Large intestine (tissue), 3 donors: ENCODE measurements at regions not wholly inside any gene's neighbourhood (a gene's known extent, or its start where the extent isn't known, plus 50 kb on each side); places are given as distances from the start of the nearest gene placed in this dataset.
"Not testable (repeated sequence)": the region's sequence is repeated elsewhere in the genome, so short reads cannot be mapped to it uniquely, and the experiment has no call there.

Experiments
- DNase-seq, 2 donors: peaks; one replicate each; pipeline versions ENCODE4 v3.0.0 to v3.0.0-alpha.2; 2013
- H3K27ac ChIP-seq: one replicate; pipeline ENCODE4 v1.5.1; 2013; ENCODE audit warnings: low read length
- H3K27me3 ChIP-seq: 2 replicates; pipeline ENCODE4 v1.6.1; 2013; ENCODE audit warnings: low read length; ENCODE audit not compliant: control insufficient read depth, insufficient read depth
- H3K36me3 ChIP-seq: 2 replicates; pipeline ENCODE4 v1.6.1; 2013; ENCODE audit warnings: low read length; ENCODE audit not compliant: control insufficient read depth, insufficient read depth
- H3K4me1 ChIP-seq: one replicate; pipeline ENCODE4 v1.6.1; 2013; ENCODE audit warnings: low read length; ENCODE audit not compliant: control insufficient read depth, insufficient read depth
- H3K4me3 ChIP-seq: one replicate; pipeline ENCODE4 v1.5.1; 2013; ENCODE audit warnings: low read length
- H3K9me3 ChIP-seq: one replicate; pipeline ENCODE4 v1.6.1; 2013; ENCODE audit warnings: mild to moderate bottlenecking, low read depth, low read length, moderate library complexity; ENCODE audit not compliant: control insufficient read depth
- WGBS: methylation state at CpG from one replicate; pipeline ENCODE4 v1.1.5; 2013; ENCODE audit warnings: low lambda C conversion rate; ENCODE audit not compliant: insufficient coverage; 5-methylcytosine and 5-hydroxymethylcytosine counted together

- Histone ChIP-seq H3K27ac (no peak overlapping the region), H3K4me3 (no peak overlapping the region), H3K4me1 (no peaks in the 10 kb centered on the region), H3K36me3 (no peaks in the 10 kb centered on the region), H3K27me3 (no peaks in the 10 kb centered on the region), H3K9me3 (no peaks in the 10 kb centered on the region)
- 100% methylated on average over 1 of the region's 5 CpGs for WGBS
- no peak for DNase-seq
Observed at GRCh38 chr9:1876891-1877496, 138.2 kb upstream of the SMARCA2 start.

DNA sequence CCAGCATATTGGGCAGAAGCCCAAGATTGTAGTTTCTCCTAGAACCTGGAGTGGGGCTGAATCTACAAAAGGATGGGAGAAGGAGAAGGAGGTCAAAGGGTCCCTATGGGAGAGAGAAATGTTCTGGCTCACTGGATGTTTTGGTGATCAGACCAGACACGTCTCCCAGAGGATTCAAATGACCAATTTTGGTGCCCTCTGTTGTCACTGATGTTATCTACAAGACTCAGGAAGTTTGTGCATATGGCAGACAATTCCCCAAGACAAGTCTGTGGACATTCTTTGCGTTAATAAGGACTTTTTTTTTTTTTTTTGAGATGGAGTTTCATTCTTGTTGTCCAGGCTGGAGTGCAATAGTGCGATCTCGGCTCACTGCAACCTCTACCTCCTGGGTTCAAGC, 137.2 kb upstream of the SMARCA2 start:
- 80% methylated on average over 1 of the region's 4 CpGs for WGBS
- H3K9me3 ChIP-seq, result no peaks in the 10 kb centered on the region
- H3K27me3 ChIP-seq, result no peaks in the 10 kb centered on the region
- no peak overlapping the region for H3K4me3 ChIP-seq
- DNase-seq, result no peak
- H3K4me1 ChIP-seq, result no peaks in the 10 kb centered on the region
- H3K27ac ChIP-seq, result no peak overlapping the region
- no peaks in the 10 kb centered on the region for H3K36me3 ChIP-seq

DNA sequence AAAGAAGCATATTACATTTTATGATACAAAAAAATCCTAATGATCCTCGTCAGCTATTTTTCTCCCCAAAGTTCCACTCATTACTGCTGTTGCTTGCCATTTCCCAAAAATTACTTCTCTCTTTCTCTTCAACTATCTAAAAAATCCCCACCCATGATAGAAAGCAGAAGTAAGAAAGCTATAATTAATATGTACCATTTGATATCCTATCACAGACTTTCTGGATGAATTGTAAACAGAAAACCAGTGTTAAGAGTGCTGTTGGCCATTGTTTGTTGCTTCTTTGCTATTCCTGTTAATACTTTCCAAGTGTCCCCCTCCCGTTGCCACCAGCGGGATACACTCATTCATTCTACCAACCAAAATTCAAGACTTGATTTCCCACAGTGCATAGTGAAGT, 136.3 kb upstream of the SMARCA2 start:
- no peak overlapping the region for H3K4me3 ChIP-seq
- no peak for DNase-seq
- no peaks in the 10 kb centered on the region for H3K4me1 ChIP-seq
- H3K27me3 ChIP-seq, result no peaks in the 10 kb centered on the region
- H3K27ac ChIP-seq, result no peak overlapping the region
- WGBS, result 83% methylated on average over 1 of the region's 3 CpGs
- no peaks in the 10 kb centered on the region for H3K36me3 ChIP-seq
- H3K9me3 ChIP-seq, result no peaks in the 10 kb centered on the region

DNA sequence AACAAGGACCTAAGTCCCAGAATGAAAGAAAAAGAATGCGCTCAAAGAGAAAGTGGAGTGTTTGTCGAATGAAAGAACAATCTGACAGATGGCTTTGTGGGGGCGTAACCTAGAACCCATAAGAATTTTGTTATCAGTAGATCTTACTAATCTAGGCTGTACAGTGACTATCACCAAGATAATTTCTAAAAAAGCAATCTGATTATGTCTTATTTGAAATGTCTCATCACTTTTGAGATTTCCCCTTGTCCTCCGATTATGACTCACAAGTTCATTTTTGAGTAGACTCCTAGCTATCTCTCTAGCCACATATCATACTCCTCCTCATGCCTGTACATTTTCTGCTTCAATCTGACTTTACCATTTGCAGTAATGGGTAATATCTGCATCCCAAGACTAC, 135.6 kb upstream of the SMARCA2 start:
- no peak overlapping the region for H3K27ac ChIP-seq
- DNase-seq, result no peak
- H3K4me1 ChIP-seq, result no peaks in the 10 kb centered on the region
- no peaks in the 10 kb centered on the region for H3K36me3 ChIP-seq
- H3K27me3 ChIP-seq, result no peaks in the 10 kb centered on the region
- 100% methylated on average over 3 of the region's 4 CpGs for WGBS
- no peak overlapping the region for H3K4me3 ChIP-seq
- no peaks in the 10 kb centered on the region for H3K9me3 ChIP-seq

DNA sequence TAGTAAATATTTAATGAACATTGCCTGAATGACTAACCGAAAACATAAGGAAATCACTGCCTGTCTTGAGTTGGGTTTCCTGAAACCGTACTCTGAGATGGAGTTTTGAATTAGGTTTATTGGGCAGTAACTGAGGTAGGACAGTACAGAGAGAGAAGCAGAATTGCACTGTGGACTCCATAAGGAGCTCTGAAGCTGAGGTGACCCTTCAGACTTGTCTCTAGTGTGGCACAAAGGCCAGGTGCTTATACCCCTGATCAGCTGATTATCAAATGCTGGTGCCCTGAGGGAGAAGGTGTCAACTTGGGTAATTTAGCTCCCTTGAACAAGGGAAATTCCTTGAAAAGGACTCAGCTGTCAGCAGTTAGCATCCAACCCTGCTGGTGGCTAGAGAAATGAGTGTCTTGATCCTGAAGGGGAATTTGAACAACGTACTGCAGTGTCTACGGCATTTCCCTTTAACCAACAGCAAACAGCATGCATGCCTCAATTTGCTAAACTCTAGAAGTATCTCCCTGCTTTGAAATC, 135.0 kb upstream of the SMARCA2 start:
- Histone ChIP-seq H3K4me3 (no peak overlapping the region), H3K36me3 (no peaks in the 10 kb centered on the region), H3K4me1 (no peaks in the 10 kb centered on the region), H3K27me3 (no peaks in the 10 kb centered on the region), H3K9me3 (no peaks in the 10 kb centered on the region), H3K27ac (no peak overlapping the region)
- no CpG with 5 or more reads among the region's 4 CpGs for WGBS
- no peak for DNase-seq

- Histone ChIP-seq H3K4me3 (no peak overlapping the region), H3K36me3 (no peaks in the 10 kb centered on the region), H3K27ac (no peak overlapping the region), H3K9me3 (no peaks in the 10 kb centered on the region), H3K4me1 (no peaks in the 10 kb centered on the region), H3K27me3 (no peaks in the 10 kb centered on the region)
- WGBS, result no CpG with 5 or more reads among the region's 2 CpGs
- DNase-seq, result no peak
Observed at GRCh38 chr9:1881708-1882295, 133.3 kb upstream of the SMARCA2 start.

GRCh38 chr9:1882711-1883403, 132.3 kb upstream of the SMARCA2 start:
- Histone ChIP-seq H3K4me3 (no peak overlapping the region), H3K9me3 (no peaks in the 10 kb centered on the region), H3K27ac (no peak overlapping the region), H3K36me3 (no peaks in the 10 kb centered on the region), H3K4me1 (no peaks in the 10 kb centered on the region), H3K27me3 (no peaks in the 10 kb centered on the region)
- WGBS, result 51% methylated on average over 2 of the region's 4 CpGs
- peak in 1 of 2 donors; percentile 7 for DNase-seq

DNA sequence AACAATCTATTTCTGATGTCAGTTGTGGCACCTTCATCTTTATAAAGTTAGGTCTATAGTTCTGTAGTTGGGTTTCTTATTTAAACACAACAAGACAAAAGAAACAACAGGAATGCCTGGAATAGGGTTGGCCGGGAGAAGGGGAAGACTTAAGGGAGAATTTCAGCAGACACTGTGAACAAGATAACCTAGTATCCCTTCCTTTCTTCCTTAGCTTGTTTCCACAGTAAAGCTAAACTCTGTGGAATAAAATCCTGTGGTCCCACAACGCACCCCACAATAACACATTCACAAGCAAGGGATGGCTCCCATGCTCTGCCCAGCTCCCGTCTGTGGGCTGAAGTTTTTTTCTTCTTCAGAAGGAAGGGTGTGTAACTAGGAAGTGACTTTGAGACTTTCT, 124.9 kb upstream of the SMARCA2 start:
- Histone ChIP-seq H3K9me3 (no peaks in the 10 kb centered on the region), H3K4me3 (no peak overlapping the region), H3K36me3 (no peaks in the 10 kb centered on the region), H3K27ac (no peak overlapping the region), H3K27me3 (no peaks in the 10 kb centered on the region), H3K4me1 (no peaks in the 10 kb centered on the region)
- no peak for DNase-seq
- WGBS, result no CpG with 5 or more reads among the region's 3 CpGs

- no CpG with 5 or more reads among the region's 3 CpGs for WGBS
- H3K27ac ChIP-seq, result no peak overlapping the region
- H3K9me3 ChIP-seq, result no peaks in the 10 kb centered on the region
- no peak overlapping the region for H3K4me3 ChIP-seq
- H3K36me3 ChIP-seq, result no peaks in the 10 kb centered on the region
- no peak for DNase-seq
- H3K4me1 ChIP-seq, result no peaks in the 10 kb centered on the region
- no peaks in the 10 kb centered on the region for H3K27me3 ChIP-seq
Observed at GRCh38 chr9:1890816-1891215, 124.3 kb upstream of the SMARCA2 start.

DNA sequence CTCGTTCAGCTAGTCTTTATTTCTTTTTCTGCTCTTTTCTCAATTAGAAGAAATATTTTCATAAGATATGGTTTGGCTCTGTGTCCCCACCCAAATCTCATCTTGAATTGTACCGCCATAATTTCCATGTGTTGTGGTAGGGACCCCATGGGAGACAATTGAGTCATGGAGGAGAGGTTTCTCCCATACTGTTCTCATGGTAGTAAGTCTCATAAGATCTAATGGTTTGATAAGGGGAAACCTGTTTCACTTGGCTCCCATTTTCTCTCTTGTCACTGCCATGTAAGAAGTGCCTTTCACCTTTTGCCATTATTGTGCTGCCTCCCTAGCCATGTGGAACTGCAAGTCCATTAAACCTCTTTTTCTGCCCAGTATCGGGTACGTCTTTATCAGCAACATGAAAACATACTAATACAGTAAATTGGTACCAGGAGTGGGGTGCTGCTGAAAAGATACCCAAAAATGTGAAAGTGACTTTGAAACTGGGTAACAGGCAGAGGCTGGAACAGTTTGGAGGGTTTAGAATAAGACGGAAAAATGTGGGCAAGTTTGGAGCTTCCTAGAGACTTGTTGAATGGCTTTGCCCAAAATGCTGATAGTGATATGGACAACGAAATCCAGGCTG, 112.0 kb upstream of the SMARCA2 start:
- H3K27ac ChIP-seq, DNase-seq, H3K4me3 ChIP-seq, H3K36me3 ChIP-seq, H3K27me3 ChIP-seq, H3K4me1 ChIP-seq, H3K9me3 ChIP-seq: not testable (repeated sequence)
- WGBS, result 60% methylated on average over 1 of the region's 6 CpGs
